ENCODE measurements at regions not wholly inside any gene's neighbourhood (a gene's known extent, or its start where the extent isn't known, plus 50 kb on each side); places are given as distances from the start of the nearest gene placed in this dataset.

DNA sequence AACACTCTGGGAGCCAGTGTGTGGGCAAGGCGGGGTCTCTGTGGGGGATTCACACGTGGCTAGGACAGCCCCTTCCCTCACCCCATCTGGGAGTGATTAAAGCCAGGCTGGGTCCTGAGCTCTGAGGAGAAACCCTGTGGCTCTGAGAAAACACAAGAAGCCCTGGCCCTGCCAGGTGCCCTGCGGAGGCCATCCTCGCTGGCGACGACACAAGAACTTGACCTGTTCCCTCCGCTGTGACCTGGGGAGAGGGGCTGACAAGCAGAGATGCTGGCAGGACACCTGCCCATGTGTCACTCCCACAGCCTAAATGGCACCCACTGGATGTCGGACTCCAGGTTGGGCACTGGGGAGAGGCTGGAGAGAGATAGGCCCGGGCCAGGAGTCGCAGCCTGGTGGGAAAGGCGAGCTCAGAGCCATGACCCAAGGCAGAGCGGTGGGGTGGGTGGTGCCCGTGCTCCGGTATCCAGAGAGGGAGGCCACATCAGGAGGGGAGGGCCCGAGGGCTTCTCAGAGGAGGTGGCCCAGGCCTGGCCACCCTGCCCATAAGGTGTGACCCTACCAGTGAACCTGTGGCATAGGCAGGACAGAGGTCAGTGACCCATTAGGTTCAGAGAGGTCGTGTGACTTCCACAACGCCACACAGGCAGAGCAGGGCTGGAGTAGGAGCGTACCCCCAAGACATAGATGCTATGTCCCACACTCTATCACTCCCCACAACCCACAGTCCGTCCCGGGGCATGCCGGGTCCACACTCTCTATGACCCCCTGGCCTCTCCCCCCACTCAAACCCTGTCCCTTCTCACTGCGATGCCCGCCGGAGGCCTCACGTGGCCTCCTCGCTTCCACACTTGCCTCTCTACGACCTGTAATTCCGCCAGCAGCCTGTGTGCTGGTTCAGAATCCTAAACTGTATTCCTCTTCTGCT lies 59.4 kb upstream of the HPCAL1 start:
- DNase-seq (ENCODE audit: low read depth, low spot score) = no peak
- POLR2A ChIA-PET = no interaction called here
- H3K4me3 ChIP-seq (ENCODE audit: low read depth, low read length) = no peak overlapping the region
- CTCF ChIA-PET = no interaction called here
- TF ChIP-seq, protein P1, sequence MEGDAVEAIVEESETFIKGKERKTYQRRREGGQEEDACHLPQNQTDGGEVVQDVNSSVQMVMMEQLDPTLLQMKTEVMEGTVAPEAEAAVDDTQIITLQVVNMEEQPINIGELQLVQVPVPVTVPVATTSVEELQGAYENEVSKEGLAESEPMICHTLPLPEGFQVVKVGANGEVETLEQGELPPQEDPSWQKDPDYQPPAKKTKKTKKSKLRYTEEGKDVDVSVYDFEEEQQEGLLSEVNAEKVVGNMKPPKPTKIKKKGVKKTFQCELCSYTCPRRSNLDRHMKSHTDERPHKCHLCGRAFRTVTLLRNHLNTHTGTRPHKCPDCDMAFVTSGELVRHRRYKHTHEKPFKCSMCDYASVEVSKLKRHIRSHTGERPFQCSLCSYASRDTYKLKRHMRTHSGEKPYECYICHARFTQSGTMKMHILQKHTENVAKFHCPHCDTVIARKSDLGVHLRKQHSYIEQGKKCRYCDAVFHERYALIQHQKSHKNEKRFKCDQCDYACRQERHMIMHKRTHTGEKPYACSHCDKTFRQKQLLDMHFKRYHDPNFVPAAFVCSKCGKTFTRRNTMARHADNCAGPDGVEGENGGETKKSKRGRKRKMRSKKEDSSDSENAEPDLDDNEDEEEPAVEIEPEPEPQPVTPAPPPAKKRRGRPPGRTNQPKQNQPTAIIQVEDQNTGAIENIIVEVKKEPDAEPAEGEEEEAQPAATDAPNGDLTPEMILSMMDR (IDR thresholded peaks at IDR 0.05; ENCODE audit: insufficient read depth, low read length, missing control alignments) = no peak

DNA sequence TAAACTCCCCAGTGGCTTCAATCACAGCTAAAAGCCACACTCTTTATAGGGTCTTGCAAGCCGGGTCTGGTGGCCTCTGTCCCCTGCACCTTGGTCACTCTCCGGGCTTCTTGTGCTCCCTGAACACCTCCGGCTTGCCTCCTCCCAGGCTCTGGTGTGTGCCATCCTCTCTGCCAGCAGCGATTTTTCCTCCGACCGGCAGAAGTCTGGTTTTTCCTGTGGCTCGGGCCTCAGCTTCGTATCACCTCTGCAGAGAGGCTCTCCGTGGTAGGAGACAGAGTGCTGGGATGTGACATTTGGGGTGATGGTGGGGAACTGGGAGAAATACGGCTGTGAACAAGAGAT lies 58.8 kb upstream of the HPCAL1 start:
- ChIA-PET POLR2A (no interaction called here), CTCF (no interaction called here)
- TF ChIP-seq, protein P1 (IDR thresholded peaks at IDR 0.05; ENCODE audit: insufficient read depth, low read length, missing control alignments) = no peak
- H3K4me3 ChIP-seq (ENCODE audit: low read depth, low read length) = no peak overlapping the region
- DNase-seq (ENCODE audit: low read depth, low spot score) = no peak

DNA sequence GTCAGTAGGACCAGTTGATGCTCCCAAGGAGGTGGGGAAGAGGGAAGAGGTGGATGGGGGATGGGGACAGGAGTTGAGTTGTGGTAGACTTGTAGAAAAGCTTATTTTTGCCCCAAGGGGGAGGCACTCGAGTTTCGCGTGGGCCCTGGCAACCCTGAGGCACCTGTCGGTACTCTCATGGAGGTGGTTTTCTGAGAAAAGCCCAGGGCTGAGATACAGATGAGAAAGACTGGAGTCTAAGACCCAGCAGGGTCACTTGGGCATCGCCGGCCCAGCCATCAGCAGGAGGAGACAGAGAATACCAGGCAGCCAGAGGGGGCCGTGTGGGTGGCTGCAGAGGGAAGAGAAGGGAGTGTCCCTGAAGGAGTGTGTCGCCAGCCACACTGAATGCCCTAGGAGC lies 57.7 kb upstream of the HPCAL1 start:
- H3K4me3 ChIP-seq (ENCODE audit: low read depth, low read length) = no peak overlapping the region
- TF ChIP-seq, protein P1 (IDR thresholded peaks at IDR 0.05; ENCODE audit: insufficient read depth, low read length, missing control alignments) = no peak
- ChIA-PET POLR2A (no interaction called here), CTCF (interaction anchor here (1.1 kb wide), 1 partner anchor 121 kb away, joined by 3 read pairs; no protein-coding TSS in a partner anchor)
- DNase-seq (ENCODE audit: low read depth, low spot score) = no peak

DNA sequence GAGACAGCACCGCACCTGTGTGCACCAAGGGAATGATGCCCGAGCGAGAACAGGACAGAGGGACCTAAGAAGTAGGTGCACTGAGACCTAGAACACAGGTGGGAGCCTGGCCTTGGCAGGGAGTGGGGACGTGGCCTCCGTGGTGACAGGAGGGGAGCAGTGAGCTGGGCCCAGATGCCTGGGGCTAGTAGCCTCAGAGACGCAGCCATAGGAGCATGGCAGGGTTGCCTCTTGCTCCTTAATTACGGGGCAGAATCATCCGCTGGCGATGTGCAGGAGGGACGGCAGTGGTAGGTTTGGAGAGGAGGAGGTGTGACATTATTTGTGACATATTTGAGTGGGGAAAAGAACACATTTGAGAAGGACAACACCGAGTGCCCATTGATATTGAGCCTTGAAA lies 57.0 kb upstream of the HPCAL1 start:
- H3K4me3 ChIP-seq (ENCODE audit: low read depth, low read length) = no peak overlapping the region
- DNase-seq (ENCODE audit: low read depth, low spot score) = no peak
- POLR2A ChIA-PET = no interaction called here
- TF ChIP-seq, protein P1 (IDR thresholded peaks at IDR 0.05; ENCODE audit: insufficient read depth, low read length, missing control alignments) = no peak
- CTCF ChIA-PET = no interaction called here

DNA sequence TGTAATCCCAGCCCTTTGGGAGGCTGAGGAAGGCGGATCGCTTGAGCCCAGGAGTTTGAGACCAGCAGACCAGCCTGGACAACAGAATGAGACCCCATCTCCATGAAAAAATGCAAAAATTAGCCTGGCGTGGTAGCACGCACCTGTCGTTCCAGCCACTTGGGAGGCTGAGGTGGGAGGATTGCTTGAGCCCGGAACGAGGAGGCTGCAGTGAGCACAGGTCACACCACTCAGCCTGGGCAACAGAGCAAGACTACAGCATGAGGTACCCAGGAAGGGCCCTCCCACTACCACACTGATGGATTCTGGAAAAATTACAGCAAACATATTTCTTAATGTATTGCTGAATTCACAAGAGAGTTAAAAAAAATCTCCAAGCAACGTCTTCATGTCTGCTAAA lies 56.3 kb upstream of the HPCAL1 start:
- TF ChIP-seq, protein P1 (IDR thresholded peaks at IDR 0.05; ENCODE audit: insufficient read depth, low read length, missing control alignments) = no peak
- ChIA-PET CTCF (no interaction called here), POLR2A (no interaction called here)
- no peak for DNase-seq (ENCODE audit: low read depth, low spot score)
- H3K4me3 ChIP-seq (ENCODE audit: low read depth, low read length) = no peak overlapping the region

DNA sequence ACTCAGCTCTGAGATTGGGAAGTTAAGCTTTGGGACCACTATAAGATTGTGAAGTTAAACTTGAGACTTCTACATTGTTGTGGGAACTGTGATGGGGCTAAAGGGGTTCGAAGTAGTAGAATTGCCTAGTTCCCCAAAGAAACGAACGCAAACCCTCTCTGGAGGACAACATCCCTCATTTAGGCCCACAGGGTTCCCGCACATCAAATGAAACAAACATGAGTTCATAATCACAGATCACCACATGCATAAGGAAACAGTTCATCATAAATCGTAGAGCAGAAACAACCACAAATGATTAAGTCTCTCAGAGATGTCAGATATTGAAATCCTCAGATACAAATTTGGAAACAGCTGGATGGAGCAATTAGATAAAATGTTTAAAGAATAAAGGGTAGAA lies 55.9 kb upstream of the HPCAL1 start:
- CTCF ChIA-PET = no interaction called here
- no peak overlapping the region for H3K4me3 ChIP-seq (ENCODE audit: low read depth, low read length)
- TF ChIP-seq, protein P1 (IDR thresholded peaks at IDR 0.05; ENCODE audit: insufficient read depth, low read length, missing control alignments) = no peak
- no peak for DNase-seq (ENCODE audit: low read depth, low spot score)
- POLR2A ChIA-PET = no interaction called here
